ENCODE measurements at regions not wholly inside any gene's neighbourhood (a gene's known extent, or its start where the extent isn't known, plus 50 kb on each side); places are given as distances from the start of the nearest gene placed in this dataset.

GRCh38 chr11:97218011-97218410, 828.2 kb downstream of the JRKL start:
- H3K9ac ChIP-seq, result no peak overlapping the region
- no peak for DNase-seq
- POLR2A ChIA-PET, result no interaction called here
- H3K27me3 ChIP-seq (ENCODE audit: insufficient read depth), result no peaks in the 10 kb centered on the region
- H3K9me2 ChIP-seq, result no peaks in the 10 kb centered on the region
- CTCF ChIA-PET, result no interaction called here
- H3K36me3 ChIP-seq (replicated peaks in 1 of 2; ENCODE audit: control insufficient read depth in 1 of 2, insufficient read depth in 2 of 2, low read length in 1 of 2), result no peaks in the 10 kb centered on the region
- TF ChIP-seq SIN3A (IDR thresholded peaks at IDR 0.05; ENCODE audit: borderline replicate concordance, low read depth, low read length) (no peak), EP300 (IDR thresholded peaks at IDR 0.05; ENCODE audit: borderline replicate concordance in 1 of 2, low read depth in 1 of 2, low read length in 1 of 2) (no peak), MEF2A (IDR thresholded peaks at IDR 0.05; ENCODE audit: borderline replicate concordance, low read depth) (no peak), FOXJ3 (CRISPR knock-in tag; IDR thresholded peaks at IDR 0.05) (no peak), USF1 (IDR thresholded peaks at IDR 0.05; ENCODE audit: borderline replicate concordance, low read depth) (no peak), ZBTB33 (IDR thresholded peaks at IDR 0.05; ENCODE audit: borderline replicate concordance, low read depth) (no peak), RAD21 (IDR thresholded peaks at IDR 0.05; ENCODE audit: low read length) (no peak), CTCF (IDR thresholded peaks at IDR 0.05) (no peak), TEAD4 (IDR thresholded peaks at IDR 0.05; ENCODE audit: borderline replicate concordance, insufficient read depth) (no peak), FOXM1 (IDR thresholded peaks at IDR 0.05; ENCODE audit: low read depth) (no peak), JUND (IDR thresholded peaks at IDR 0.05) (no peak), CHD2 (IDR thresholded peaks at IDR 0.05; ENCODE audit: low read length, partially characterized antibody) (no peak), YY1 (IDR thresholded peaks at IDR 0.05; ENCODE audit: low read depth) (no peak), RFX5 (IDR thresholded peaks at IDR 0.05; ENCODE audit: low read length) (no peak), PBX3 (IDR thresholded peaks at IDR 0.05) (no peak), MAX (IDR thresholded peaks at IDR 0.05; ENCODE audit: low read depth) (no peak), RCOR1 (IDR thresholded peaks at IDR 0.05; ENCODE audit: low read length) (no peak), REST (IDR thresholded peaks at IDR 0.05; ENCODE audit: low read depth, low read length) (no peak), USF2 (IDR thresholded peaks at IDR 0.05; ENCODE audit: borderline replicate concordance, low read depth, low read length) (no peak), GABPA (IDR thresholded peaks at IDR 0.05; ENCODE audit: low read depth) (no peak)
- 10% methylated on average over 3 of the region's 3 CpGs for WGBS (ENCODE audit: low lambda C conversion rate)
- H2AFZ ChIP-seq (ENCODE audit: low read depth), result no peak overlapping the region
- no peaks in the 10 kb centered on the region for H3F3A ChIP-seq (replicated peaks; ENCODE audit: insufficient read depth)
- no peaks in the 10 kb centered on the region for H4K20me1 ChIP-seq (ENCODE audit: insufficient read depth)
- no peak overlapping the region for H3K27ac ChIP-seq (ENCODE audit: low read depth in 2 of 2, low read length in 1 of 2)
- no peak overlapping the region for H3K4me2 ChIP-seq
- no peaks in the 10 kb centered on the region for H3K79me2 ChIP-seq (ENCODE audit: insufficient read depth)
- no peak overlapping the region for H3K4me3 ChIP-seq (ENCODE audit: low read depth in 2 of 2, low read length in 1 of 2)
- no peaks in the 10 kb centered on the region for H3K4me1 ChIP-seq (ENCODE audit: control insufficient read depth in 1 of 2, insufficient read depth in 2 of 2, low read depth in 1 of 2, low read length in 1 of 2)
- H3K9me3 ChIP-seq, result no peaks in the 10 kb centered on the region

Measured in SK-N-SH (cell line).